ENCODE measurements at regions not wholly inside any gene's neighbourhood (a gene's known extent, or its start where the extent isn't known, plus 50 kb on each side); places are given as distances from the start of the nearest gene placed in this dataset.

DNA sequence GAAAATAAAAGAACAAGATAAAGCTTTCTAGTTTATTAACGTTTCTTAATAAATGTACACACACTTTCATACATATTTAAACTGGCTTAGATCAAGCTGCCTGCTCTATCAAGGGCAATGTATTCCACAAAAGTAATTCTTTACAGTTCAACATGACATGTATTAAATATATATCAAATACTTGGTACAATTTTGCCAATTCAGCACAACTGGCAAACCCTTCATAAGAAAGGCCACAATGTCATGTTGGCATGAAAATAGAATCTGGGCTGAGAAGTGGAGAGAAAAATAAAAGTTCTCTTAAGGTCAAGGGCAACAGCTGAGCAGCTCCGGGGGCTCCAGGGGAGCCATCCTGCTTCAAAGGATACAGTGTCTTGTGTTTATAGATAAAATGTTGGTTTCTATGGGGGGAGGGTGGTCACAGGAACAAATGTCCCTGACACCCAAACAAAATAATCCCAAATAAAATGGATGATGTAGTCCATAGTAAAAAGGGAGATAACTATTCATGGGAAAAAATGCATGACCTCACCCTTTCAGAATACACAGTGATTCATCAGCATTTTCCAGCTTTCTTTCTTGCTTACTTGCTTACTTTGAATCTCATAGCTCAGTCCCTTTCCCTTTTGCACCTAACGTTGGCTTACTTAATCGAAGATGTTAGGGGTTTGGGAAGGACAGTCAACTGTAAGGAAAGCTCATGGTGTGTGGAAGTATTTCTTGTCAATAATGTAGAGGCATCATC lies 494.9 kb downstream of the NYAP2 start:
- TF ChIP-seq EZH2phosphoT487 (IDR thresholded peaks at IDR 0.05; ENCODE audit: insufficient read depth, low read depth) (no peak), EZH2 (IDR thresholded peaks at IDR 0.05; ENCODE audit: insufficient read depth, poor library complexity, severe bottlenecking) (no peak)

Measured in GM23248 (cell line).